Neural cell (in vitro differentiated cells): ENCODE measurements at regions not wholly inside any gene's neighbourhood (a gene's known extent, or its start where the extent isn't known, plus 50 kb on each side); places are given as distances from the start of the nearest gene placed in this dataset.

Experiments
- H2AFZ ChIP-seq: fragments of 200-600, 300-800 bp; sonication (generic), shearing (Covaris generic); 2 replicates; pipeline ENCODE4 v1.6.0; 2014; ENCODE audit warnings: low read depth, mild to moderate bottlenecking, antibody characterized with exemption, low read length, moderate library complexity
- H3F3A ChIP-seq: fragments of 200-600 bp; shearing (Covaris generic); 2 replicates; pipeline ENCODE4 v1.6.1; 2016; ENCODE audit warnings: mild to moderate bottlenecking, moderate library complexity, mixed read lengths, antibody characterized with exemption, low read length; ENCODE audit not compliant: insufficient read depth, poor library complexity, severe bottlenecking
- H3K27ac ChIP-seq: fragments of 200-600, 300-800 bp; sonication (generic), shearing (Covaris generic); 2 replicates; pipeline ENCODE4 v1.5.1; 2014; ENCODE audit warnings: mild to moderate bottlenecking, low read length, moderate library complexity
- H3K27me3 ChIP-seq: fragments of 300-800, 200-600 bp; sonication (generic), shearing (Covaris generic); 2 replicates; pipeline ENCODE4 v1.6.0; 2014; ENCODE audit warnings: mild to moderate bottlenecking, low read depth, low read length, moderate library complexity; ENCODE audit not compliant: insufficient read depth
- H3K36me3 ChIP-seq: fragments of 300-800, 200-600 bp; sonication (generic), shearing (Covaris generic); 2 replicates; pipeline ENCODE4 v1.5.1; 2014; ENCODE audit warnings: mild to moderate bottlenecking, antibody characterized with exemption, low read length, moderate library complexity; ENCODE audit not compliant: insufficient read depth
- H3K4me2 ChIP-seq: fragments of 300-800, 200-600 bp; sonication (generic), shearing (Covaris generic); 2 replicates; pipeline ENCODE4 v1.6.0; 2014; ENCODE audit warnings: mild to moderate bottlenecking, low read length
- H3K4me3 ChIP-seq: fragments of 300-800, 200-600 bp; sonication (generic), shearing (Covaris generic); 2 replicates; pipeline ENCODE4 v1.5.1; 2014; ENCODE audit warnings: mild to moderate bottlenecking, low read length, moderate library complexity
- H3K79me2 ChIP-seq: fragments of 200-600 bp; shearing (Covaris generic); replicated peaks from 2 replicates; pipeline ENCODE4 v1.6.0; 2014; ENCODE audit warnings: mild to moderate bottlenecking, low read length, moderate library complexity; ENCODE audit not compliant: insufficient read depth
- H3K9ac ChIP-seq: fragments of 300-800, 200-600 bp; sonication (generic), shearing (Covaris generic); 2 replicates; pipeline ENCODE4 v1.6.1; 2016; ENCODE audit warnings: mild to moderate bottlenecking, low read length, mixed read lengths
- H3K9me2 ChIP-seq: fragments of 200-600 bp; shearing (Covaris generic); 2 replicates; pipeline ENCODE4 v1.6.1; 2016; ENCODE audit warnings: mild to moderate bottlenecking, low read length, mixed read lengths; ENCODE audit not compliant: insufficient read depth
- H3K9me3 ChIP-seq: fragments of 200-600, 300-800 bp; sonication (generic), shearing (Covaris generic); 2 replicates; pipeline ENCODE4 v1.6.1; 2016; ENCODE audit warnings: mild to moderate bottlenecking, mixed run types, low read length, moderate library complexity, mixed read lengths
- H4K20me1 ChIP-seq: fragments of 200-600 bp; shearing (Covaris generic); 2 replicates; pipeline ENCODE4 v1.6.1; 2016; ENCODE audit warnings: mild to moderate bottlenecking, mixed run types; ENCODE audit not compliant: insufficient read depth
- CTCF ChIP-seq: fragments of 450-650 bp; IDR thresholded peaks from 2 replicates; pipeline ENCODE4 v1.5.1; 2014; ENCODE audit warnings: antibody characterized with exemption, mild to moderate bottlenecking, moderate library complexity; ENCODE audit not compliant: poor library complexity, severe bottlenecking
- EP300 ChIP-seq: fragments of 450-650 bp; conservative IDR thresholded peaks from 2 replicates; pipeline ENCODE4 v1.6.1; 2014; ENCODE audit warnings: antibody characterized with exemption, mild to moderate bottlenecking, moderate library complexity; ENCODE audit not compliant: poor library complexity, severe bottlenecking
- EZH2 ChIP-seq: fragments of 200-600, 300-800 bp; shearing (Covaris generic), sonication (generic); IDR thresholded peaks from 2 replicates; pipeline ENCODE4 v1.6.1; 2014; ENCODE audit warnings: antibody characterized with exemption, low read length, borderline replicate concordance, mild to moderate bottlenecking; ENCODE audit not compliant: insufficient read depth, poor library complexity, severe bottlenecking
- MXI1 ChIP-seq: fragments of 450-650 bp; conservative IDR thresholded peaks from 2 replicates; pipeline ENCODE4 v1.6.1; 2014; ENCODE audit warnings: antibody characterized with exemption, mild to moderate bottlenecking; ENCODE audit not compliant: poor library complexity, severe bottlenecking
- POLR2AphosphoS5 ChIP-seq: IDR thresholded peaks from 2 replicates; pipeline ENCODE4 v1.6.1; 2012
- RAD21 ChIP-seq: fragments of 450-650 bp; conservative IDR thresholded peaks from 2 replicates; pipeline ENCODE4 v1.6.1; 2014; ENCODE audit warnings: antibody characterized with exemption, mild to moderate bottlenecking, moderate library complexity
- SMC3 ChIP-seq: fragments of 450-650 bp; conservative IDR thresholded peaks from 2 replicates; pipeline ENCODE4 v1.6.1; 2014; ENCODE audit warnings: antibody characterized with exemption, mild to moderate bottlenecking, moderate library complexity; ENCODE audit not compliant: poor library complexity
- TAF1 ChIP-seq: IDR thresholded peaks from 2 replicates; pipeline ENCODE4 v1.6.1; 2012; ENCODE audit warnings: low read depth
- TF ChIP-seq, protein P1 (sequence below): IDR thresholded peaks from 2 replicates; pipeline ENCODE4 v1.6.1; 2012; ENCODE audit warnings: borderline replicate concordance

- H3K4me3 ChIP-seq = no peak overlapping the region
- H2AFZ ChIP-seq = no peak overlapping the region
- no peaks in the 10 kb centered on the region for H3K36me3 ChIP-seq
- no peaks in the 10 kb centered on the region for H3K27me3 ChIP-seq
- no peak overlapping the region for H3K27ac ChIP-seq
- H3K9me2 ChIP-seq = no peaks in the 10 kb centered on the region
- H3K79me2 ChIP-seq = no peaks in the 10 kb centered on the region
- no peak overlapping the region for H3K9ac ChIP-seq
- H4K20me1 ChIP-seq = no peaks in the 10 kb centered on the region
- H3K9me3 ChIP-seq = no peaks in the 10 kb centered on the region
- H3F3A ChIP-seq = no peaks in the 10 kb centered on the region
- H3K4me2 ChIP-seq = no peak overlapping the region
- TF ChIP-seq TAF1 (no peak), CTCF (no peak), EZH2 (no peak), MXI1 (no peak), RAD21 (no peak), SMC3 (no peak), POLR2AphosphoS5 (no peak), EP300 (no peak)
- TF ChIP-seq, protein P1, sequence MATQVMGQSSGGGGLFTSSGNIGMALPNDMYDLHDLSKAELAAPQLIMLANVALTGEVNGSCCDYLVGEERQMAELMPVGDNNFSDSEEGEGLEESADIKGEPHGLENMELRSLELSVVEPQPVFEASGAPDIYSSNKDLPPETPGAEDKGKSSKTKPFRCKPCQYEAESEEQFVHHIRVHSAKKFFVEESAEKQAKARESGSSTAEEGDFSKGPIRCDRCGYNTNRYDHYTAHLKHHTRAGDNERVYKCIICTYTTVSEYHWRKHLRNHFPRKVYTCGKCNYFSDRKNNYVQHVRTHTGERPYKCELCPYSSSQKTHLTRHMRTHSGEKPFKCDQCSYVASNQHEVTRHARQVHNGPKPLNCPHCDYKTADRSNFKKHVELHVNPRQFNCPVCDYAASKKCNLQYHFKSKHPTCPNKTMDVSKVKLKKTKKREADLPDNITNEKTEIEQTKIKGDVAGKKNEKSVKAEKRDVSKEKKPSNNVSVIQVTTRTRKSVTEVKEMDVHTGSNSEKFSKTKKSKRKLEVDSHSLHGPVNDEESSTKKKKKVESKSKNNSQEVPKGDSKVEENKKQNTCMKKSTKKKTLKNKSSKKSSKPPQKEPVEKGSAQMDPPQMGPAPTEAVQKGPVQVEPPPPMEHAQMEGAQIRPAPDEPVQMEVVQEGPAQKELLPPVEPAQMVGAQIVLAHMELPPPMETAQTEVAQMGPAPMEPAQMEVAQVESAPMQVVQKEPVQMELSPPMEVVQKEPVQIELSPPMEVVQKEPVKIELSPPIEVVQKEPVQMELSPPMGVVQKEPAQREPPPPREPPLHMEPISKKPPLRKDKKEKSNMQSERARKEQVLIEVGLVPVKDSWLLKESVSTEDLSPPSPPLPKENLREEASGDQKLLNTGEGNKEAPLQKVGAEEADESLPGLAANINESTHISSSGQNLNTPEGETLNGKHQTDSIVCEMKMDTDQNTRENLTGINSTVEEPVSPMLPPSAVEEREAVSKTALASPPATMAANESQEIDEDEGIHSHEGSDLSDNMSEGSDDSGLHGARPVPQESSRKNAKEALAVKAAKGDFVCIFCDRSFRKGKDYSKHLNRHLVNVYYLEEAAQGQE = no peak
Measured at GRCh38 chr9:115636596-115636995, 517.0 kb upstream of the PAPPA start.

DNA sequence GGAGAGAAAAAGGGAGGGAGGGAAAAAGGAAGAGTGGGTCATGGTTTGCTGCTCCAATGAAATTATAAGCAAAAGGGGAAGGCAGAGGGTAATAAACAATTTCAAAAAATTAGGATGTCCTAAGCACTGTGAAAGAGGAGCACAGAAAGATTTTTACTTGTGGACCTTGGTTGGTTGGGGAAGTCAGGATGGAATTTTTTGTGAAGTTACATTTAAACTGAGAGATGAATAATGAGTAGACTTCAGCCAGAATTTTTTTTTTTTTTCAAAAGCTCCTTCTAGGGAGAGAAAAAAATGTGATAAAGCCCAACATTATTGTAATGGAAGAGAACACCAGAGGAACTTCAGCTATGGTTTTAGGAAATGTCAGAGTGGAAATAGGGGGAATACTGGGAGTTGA, 515.9 kb upstream of the PAPPA start:
- H3K4me3 ChIP-seq = no peak overlapping the region
- no peaks in the 10 kb centered on the region for H4K20me1 ChIP-seq
- no peaks in the 10 kb centered on the region for H3F3A ChIP-seq
- no peak overlapping the region for H3K9ac ChIP-seq
- H3K79me2 ChIP-seq = no peaks in the 10 kb centered on the region
- no peak overlapping the region for H2AFZ ChIP-seq
- no peak overlapping the region for H3K27ac ChIP-seq
- H3K36me3 ChIP-seq = no peaks in the 10 kb centered on the region
- TF ChIP-seq RAD21 = no peak
- TF ChIP-seq EP300 = no peak
- TF ChIP-seq, protein P1 = no peak
- no peak for TF ChIP-seq CTCF
- no peak for TF ChIP-seq EZH2
- TF ChIP-seq POLR2AphosphoS5 = no peak
- no peak for TF ChIP-seq SMC3
- no peak for TF ChIP-seq MXI1
- no peak for TF ChIP-seq TAF1
- H3K27me3 ChIP-seq = no peaks in the 10 kb centered on the region
- H3K4me2 ChIP-seq = no peak overlapping the region
- H3K9me3 ChIP-seq = no peaks in the 10 kb centered on the region
- no peaks in the 10 kb centered on the region for H3K9me2 ChIP-seq
